ENCODE measurements at regions not wholly inside any gene's neighbourhood (a gene's known extent, or its start where the extent isn't known, plus 50 kb on each side); places are given as distances from the start of the nearest gene placed in this dataset.

DNA sequence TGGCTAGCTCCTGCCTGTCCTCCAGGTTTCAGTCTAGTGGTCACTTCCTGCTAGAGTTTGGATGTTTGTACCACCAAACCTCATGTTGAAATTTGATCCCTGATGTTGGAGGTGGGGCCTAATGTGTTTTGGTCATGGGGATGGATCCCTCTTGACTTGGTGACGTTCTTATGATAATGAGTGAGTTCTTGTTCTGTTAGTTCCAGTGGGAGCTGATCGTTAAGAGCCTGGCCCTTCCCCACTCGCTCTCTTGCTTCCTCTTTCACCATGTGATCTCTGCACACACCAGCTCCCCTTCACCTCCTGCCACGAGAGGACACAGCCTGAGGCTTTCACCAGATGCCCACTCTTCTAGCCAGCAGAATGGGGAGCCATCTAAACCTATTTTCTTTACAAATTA, 86.8 kb upstream of the SCEL start:
- no peak overlapping the region for H3K27ac ChIP-seq
- no peaks in the 10 kb centered on the region for H3K9me3 ChIP-seq (replicated peaks)
- no peak overlapping the region for H3K4me3 ChIP-seq
- H3K36me3 ChIP-seq, result no peaks in the 10 kb centered on the region
- DNase-seq (ENCODE audit: low read depth in 1 of 2, low spot score in 2 of 2), result no peak
- no peaks in the 10 kb centered on the region for H3K4me1 ChIP-seq (replicated peaks)
- H3K27me3 ChIP-seq (replicated peaks), result no peaks in the 10 kb centered on the region

DNA sequence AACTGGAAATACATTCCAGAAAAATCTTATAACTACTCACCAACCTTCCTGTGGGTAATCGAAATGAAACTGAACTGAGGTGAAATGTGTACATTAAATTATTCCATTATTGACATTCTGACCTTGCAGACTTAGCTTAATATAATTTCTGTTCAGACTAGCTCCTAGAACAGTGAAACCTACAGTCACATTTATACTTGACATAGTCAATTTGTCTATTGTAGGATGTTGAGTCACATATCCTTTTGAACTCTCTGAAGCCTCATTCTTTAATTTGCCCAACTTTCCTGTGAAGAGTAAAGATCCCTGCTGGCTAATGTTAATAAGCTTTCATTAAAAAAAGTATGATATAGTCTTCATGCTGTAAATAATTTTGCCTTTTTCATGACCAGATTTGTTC, 92.0 kb upstream of the SCEL start:
- Histone ChIP-seq H3K4me3 (no peak overlapping the region), H3K4me1 (replicated peaks) (no peaks in the 10 kb centered on the region), H3K27ac (no peak overlapping the region), H3K9me3 (replicated peaks) (no peaks in the 10 kb centered on the region), H3K36me3 (no peaks in the 10 kb centered on the region), H3K27me3 (replicated peaks) (no peaks in the 10 kb centered on the region)
- DNase-seq (ENCODE audit: low read depth in 1 of 2, low spot score in 2 of 2), result no peak

DNA sequence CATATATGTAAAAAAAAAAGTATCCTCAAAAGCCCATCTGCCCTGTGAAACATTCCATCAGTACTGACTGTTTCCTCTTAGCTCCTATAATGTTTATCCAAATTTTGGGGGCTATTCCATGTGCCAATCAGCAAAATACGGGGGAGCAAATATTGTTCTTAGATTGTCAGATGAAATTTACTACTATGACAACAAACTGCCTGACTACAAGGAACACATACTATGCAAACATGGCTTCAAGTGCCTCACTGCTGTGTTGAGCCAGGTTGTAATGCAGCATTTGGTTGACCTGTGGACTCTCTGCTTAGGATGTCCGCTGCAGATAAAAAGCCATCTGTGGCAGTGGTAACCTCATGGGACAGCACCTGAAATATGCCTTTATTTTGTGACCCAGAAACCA, 98.2 kb upstream of the SCEL start:
- Histone ChIP-seq H3K27ac (no peak overlapping the region), H3K9me3 (replicated peaks) (no peaks in the 10 kb centered on the region), H3K4me3 (no peak overlapping the region), H3K36me3 (no peaks in the 10 kb centered on the region), H3K27me3 (replicated peaks) (no peaks in the 10 kb centered on the region), H3K4me1 (replicated peaks) (no peaks in the 10 kb centered on the region)
- DNase-seq (ENCODE audit: low read depth in 1 of 2, low spot score in 2 of 2), result no peak

DNA sequence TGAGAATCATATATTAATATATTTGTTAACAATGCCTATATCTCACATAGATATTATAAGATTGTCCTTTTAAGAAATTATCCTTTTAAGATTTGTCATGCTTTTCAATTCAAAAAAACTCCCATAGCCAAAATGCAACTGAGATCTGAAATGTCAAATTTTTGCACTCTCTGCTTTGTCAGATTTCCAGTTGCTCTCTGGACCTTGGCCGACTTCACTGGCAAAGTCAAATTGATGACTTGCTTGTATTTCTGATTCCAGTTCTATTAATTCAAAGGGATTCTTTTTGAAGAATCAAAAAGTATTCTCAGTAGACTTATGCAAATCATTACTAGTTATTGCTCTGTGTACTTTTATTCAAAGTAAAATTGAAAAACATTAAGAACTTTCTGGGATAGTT, 101.2 kb upstream of the SCEL start:
- Histone ChIP-seq H3K36me3 (no peaks in the 10 kb centered on the region), H3K4me1 (replicated peaks) (no peaks in the 10 kb centered on the region), H3K9me3 (replicated peaks) (no peaks in the 10 kb centered on the region), H3K27me3 (replicated peaks) (no peaks in the 10 kb centered on the region), H3K27ac (no peak overlapping the region), H3K4me3 (no peak overlapping the region)
- DNase-seq (ENCODE audit: low read depth in 1 of 2, low spot score in 2 of 2), result no peak

DNA sequence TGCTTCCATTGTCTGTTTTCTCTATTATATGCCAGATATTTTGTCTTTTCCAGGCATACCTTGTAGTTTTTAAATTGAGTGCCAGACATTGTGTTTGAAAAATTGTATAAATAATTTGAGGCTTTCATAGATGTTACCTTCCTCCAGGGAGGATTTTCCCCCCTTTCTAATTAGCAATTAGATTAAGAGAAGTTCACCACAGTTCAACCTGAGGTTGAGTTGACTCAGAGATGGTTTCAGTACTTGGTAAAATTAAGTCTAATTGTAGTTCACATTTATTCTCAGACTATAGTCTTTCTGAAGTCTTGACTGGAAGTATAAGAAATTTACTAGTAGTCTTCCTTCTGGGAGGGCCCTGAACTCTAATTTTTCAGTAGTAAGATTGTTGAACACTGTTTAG, 104.1 kb upstream of the SCEL start:
- Histone ChIP-seq H3K4me3 (no peak overlapping the region), H3K27ac (no peak overlapping the region), H3K9me3 (replicated peaks) (no peaks in the 10 kb centered on the region), H3K4me1 (replicated peaks) (no peaks in the 10 kb centered on the region), H3K36me3 (no peaks in the 10 kb centered on the region), H3K27me3 (replicated peaks) (no peaks in the 10 kb centered on the region)
- DNase-seq (ENCODE audit: low read depth in 1 of 2, low spot score in 2 of 2), result no peak

DNA sequence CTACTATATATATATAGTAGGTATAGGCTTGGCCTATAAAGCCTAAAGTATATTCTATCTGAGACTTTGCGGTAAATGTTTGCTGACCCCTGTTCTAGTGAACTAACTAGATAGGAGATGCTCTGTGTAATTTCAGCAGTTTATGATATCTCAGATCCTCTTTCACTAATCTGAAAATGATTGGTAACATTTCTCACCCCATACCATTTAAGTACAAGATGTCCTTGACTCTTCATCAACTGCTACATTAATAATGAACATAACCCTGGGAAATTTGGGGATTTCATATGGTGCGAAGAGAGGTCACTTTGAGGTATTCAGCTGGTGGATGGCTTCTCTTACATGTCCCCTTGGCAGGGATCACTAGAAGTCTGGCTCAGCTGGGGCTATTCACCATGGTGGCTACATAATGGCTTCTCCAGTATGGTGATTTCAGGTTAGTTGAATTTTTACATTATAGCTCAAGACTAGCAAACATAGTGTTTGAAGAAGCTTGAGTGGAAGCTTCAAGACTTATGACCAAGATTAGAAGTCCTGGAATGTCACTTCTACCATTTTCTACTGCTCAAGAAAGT, 103.6 kb upstream of the MYCBP2 start:
- Histone ChIP-seq H3K36me3 (no peaks in the 10 kb centered on the region), H3K4me3 (no peak overlapping the region), H3K9me3 (replicated peaks) (no peaks in the 10 kb centered on the region), H3K4me1 (replicated peaks) (no peaks in the 10 kb centered on the region), H3K27me3 (replicated peaks) (no peaks in the 10 kb centered on the region), H3K27ac (no peak overlapping the region)
- DNase-seq (ENCODE audit: low read depth in 1 of 2, low spot score in 2 of 2), result no peak

DNA sequence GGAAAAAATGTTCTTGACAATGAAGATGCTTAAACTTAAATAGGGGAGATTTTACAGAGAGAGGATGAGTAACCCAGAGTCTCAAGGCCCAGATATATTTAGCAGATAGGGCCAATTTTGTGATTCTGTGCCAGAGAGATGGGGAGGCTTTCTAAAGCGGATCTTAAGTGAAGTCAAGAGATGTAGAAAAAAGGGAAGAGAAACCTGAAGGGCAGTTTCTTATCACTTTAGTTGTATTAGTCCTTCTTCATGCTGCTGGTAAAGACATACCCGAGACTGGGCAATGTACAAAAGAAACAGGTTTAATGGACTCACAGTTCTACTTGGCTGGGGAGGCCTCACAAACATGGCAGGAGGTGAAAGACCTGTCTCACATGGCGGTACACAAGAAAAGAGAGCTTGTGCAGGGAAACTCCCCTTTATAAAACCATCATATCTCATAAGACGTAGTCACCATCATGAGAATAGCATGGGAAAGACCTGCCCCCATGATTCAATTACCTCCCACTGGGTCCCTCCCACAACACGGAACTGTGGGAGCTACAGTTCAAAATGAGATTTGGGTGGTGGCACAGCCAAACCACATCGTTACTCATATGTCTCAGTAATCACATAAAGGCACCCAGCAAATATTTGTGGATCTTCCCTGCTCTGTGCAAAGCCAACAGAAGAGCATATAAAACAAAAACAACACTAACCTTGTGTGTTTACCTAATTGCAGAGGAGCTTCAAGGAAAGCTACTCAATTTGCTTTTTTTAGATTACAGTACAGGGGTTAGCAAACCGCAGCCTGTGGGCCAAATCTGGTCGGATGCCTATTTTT, 102.6 kb upstream of the MYCBP2 start:
- no peaks in the 10 kb centered on the region for H3K27me3 ChIP-seq (replicated peaks)

DNA sequence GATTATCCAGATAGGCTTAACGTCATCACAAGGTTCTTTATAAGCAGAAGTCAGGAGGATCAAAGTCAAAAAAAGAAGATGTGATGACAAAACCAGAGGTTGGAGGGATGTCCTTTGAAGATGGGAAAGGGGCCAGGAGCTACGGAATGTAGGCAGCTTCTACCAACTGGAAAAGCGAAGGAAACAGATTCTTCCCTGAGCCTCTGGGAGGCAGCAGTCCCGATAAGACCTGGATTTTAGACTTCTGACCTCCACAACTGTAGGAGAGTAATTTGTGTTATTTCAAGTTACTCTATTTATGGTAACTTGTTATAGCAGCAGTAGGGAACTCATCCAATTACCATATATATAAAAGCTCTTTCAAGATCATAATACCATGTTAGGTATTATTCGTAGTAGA, 98.8 kb upstream of the MYCBP2 start:
- H3K27me3 ChIP-seq (replicated peaks), result no peaks in the 10 kb centered on the region
- no peaks in the 10 kb centered on the region for H3K9me3 ChIP-seq (replicated peaks)
- no peaks in the 10 kb centered on the region for H3K4me1 ChIP-seq (replicated peaks)
- H3K27ac ChIP-seq, result no peak overlapping the region
- no peaks in the 10 kb centered on the region for H3K36me3 ChIP-seq
- DNase-seq (ENCODE audit: low read depth in 1 of 2, low spot score in 2 of 2), result no peak
- H3K4me3 ChIP-seq, result no peak overlapping the region

More for the DNA sequence above, 102.6 kb upstream of the MYCBP2 start:
- Histone ChIP-seq H3K4me3 (no peak overlapping the region), H3K27ac (no peak overlapping the region), H3K9me3 (replicated peaks) (no peaks in the 10 kb centered on the region), H3K36me3 (no peaks in the 10 kb centered on the region), H3K4me1 (replicated peaks) (no peaks in the 10 kb centered on the region)
- peak in 1 of 2 experiments; percentile 1 for DNase-seq (ENCODE audit: low read depth in 1 of 2, low spot score in 2 of 2)

DNA sequence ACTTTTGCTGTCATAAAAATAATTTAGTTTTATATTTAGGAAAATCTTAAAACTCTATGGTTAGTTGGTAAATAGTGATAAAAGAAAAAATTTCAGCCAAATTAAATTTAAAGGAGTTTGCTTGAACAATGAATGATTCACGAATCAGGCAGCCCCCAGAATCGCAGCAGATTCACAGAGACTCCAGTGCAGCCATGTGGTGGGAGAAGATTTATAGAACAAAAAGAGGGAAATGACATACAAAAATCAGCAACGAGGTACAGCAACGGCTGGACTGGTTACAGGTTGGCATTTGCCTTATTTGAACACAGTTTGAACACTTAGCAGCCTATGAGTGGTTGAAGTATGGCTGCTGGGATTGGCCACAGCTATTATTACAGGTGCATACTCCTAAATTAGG, 96.4 kb upstream of the MYCBP2 start:
- no peaks in the 10 kb centered on the region for H3K9me3 ChIP-seq (replicated peaks)
- no peaks in the 10 kb centered on the region for H3K4me1 ChIP-seq (replicated peaks)
- no peaks in the 10 kb centered on the region for H3K36me3 ChIP-seq
- no peaks in the 10 kb centered on the region for H3K27me3 ChIP-seq (replicated peaks)
- H3K27ac ChIP-seq, result no peak overlapping the region
- H3K4me3 ChIP-seq, result no peak overlapping the region
- no peak for DNase-seq (ENCODE audit: low read depth in 1 of 2, low spot score in 2 of 2)

DNA sequence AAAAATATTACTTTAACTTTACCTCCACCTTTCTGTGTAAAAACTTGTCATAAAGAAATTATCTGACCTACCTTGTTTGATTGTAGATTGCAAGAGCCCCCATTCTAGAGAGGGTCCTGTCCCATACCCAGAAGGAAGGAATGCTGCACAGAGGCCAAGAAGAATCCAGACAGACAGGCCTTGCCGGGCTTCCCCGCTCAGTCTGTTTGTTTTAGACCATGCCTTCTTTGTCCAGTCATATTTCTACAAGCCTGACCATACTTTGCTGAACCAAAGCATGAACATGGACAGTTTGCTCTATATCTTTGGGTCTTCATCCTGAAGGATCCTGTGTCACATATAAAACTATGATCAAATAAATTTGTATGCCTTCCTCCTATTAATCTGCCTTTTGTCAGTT, 95.8 kb upstream of the MYCBP2 start:
- no peak overlapping the region for H3K4me3 ChIP-seq
- H3K9me3 ChIP-seq (replicated peaks), result no peaks in the 10 kb centered on the region
- no peaks in the 10 kb centered on the region for H3K27me3 ChIP-seq (replicated peaks)
- no peaks in the 10 kb centered on the region for H3K36me3 ChIP-seq
- no peak overlapping the region for H3K27ac ChIP-seq
- no peaks in the 10 kb centered on the region for H3K4me1 ChIP-seq (replicated peaks)
- DNase-seq (ENCODE audit: low read depth in 1 of 2, low spot score in 2 of 2), result no peak

DNA sequence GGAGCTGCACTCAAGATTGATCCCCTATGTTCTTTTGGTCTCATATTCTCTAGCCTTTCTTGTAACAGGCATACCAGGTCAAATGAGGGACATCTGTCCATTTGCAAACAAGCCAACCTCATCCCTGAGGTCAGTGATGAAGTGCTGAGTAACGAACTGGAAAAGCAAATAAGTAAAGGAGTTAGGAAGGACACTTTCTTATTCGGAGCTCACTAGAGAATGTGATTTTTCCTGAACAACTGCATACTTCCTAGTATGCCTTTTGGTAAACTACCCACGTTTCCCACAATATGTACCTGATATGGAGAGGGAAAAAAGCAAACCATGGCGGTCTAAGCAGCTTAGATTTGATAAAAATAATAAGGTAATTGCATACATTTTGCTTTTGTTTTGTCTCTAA, 91.0 kb upstream of the MYCBP2 start:
- Histone ChIP-seq H3K36me3 (no peaks in the 10 kb centered on the region), H3K27me3 (replicated peaks) (no peaks in the 10 kb centered on the region), H3K27ac (no peak overlapping the region), H3K9me3 (replicated peaks) (no peaks in the 10 kb centered on the region), H3K4me3 (no peak overlapping the region), H3K4me1 (replicated peaks) (no peaks in the 10 kb centered on the region)
- DNase-seq (ENCODE audit: low read depth in 1 of 2, low spot score in 2 of 2), result no peak

DNA sequence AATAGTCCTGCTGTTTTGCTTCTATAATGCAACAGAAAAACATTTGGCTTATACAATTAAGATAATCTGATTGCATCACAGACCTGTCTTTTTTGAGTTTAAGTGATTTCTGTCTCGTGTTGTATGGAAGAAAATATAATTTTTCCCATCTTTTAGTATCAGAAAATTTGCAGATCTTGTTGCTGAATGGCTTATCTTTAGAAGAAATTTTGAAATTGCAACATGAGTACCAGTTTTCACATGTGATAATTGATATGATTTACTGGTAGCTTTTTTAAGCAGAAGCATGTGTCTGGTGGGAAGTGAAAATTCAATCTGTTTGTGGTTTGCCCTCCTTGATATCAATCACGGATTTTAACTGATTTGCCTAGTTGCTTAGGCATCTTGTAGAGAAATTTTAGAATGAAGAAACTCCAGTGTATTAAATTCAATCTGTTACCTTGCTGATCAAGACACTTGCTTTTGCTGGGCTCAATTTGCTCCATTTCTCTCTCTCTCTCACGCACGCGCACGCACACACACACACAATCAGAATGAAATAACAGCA, 89.8 kb upstream of the MYCBP2 start:
- no peaks in the 10 kb centered on the region for H3K9me3 ChIP-seq (replicated peaks)
- H3K36me3 ChIP-seq, result no peaks in the 10 kb centered on the region
- H3K27me3 ChIP-seq (replicated peaks), result no peaks in the 10 kb centered on the region
- H3K27ac ChIP-seq, result no peak overlapping the region
- DNase-seq (ENCODE audit: low read depth in 1 of 2, low spot score in 2 of 2), result no peak
- H3K4me3 ChIP-seq, result no peak overlapping the region
- no peaks in the 10 kb centered on the region for H3K4me1 ChIP-seq (replicated peaks)

DNA sequence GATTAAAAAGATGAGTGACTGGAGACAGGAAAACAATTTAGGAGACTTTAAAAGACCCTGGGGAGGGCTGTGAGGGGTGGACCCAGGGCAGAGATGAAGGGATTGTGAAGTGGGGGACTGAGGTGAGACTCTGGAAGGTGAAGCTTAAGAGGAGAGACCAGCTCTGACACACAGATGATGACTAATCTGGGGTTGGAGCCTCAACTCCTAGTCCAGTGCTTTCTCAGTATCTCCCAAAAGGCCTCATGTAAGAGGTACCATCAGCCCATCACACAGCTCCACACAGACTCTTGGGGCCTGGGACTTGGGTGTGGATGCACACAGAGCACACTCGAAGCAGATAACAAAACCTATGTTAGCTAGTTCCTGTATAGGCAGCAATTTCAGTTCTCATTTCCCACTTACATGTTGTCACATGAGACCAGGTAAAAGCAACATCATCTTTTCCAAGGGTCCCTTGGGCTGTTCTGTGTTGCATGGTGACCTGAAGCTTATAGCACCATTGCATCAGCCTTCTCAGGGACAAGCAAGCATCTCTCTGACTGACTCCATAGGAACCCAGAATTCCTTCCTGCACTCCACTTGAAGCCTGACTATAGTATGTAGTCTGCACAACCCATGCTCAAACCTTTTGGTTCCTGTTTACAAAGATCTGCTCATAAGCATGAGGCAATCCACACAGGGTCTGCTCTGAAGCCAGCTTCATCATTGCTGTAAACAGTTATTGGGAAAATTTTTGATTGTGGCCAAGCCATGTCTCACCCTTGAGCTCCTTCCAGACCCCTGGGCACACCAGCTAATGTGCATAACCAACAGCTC, 88.6 kb upstream of the MYCBP2 start:
- H3K4me3 ChIP-seq, result no peak overlapping the region
- no peak overlapping the region for H3K27ac ChIP-seq
- no peaks in the 10 kb centered on the region for H3K27me3 ChIP-seq (replicated peaks)
- no peaks in the 10 kb centered on the region for H3K9me3 ChIP-seq (replicated peaks)
- no peaks in the 10 kb centered on the region for H3K4me1 ChIP-seq (replicated peaks)
- no peaks in the 10 kb centered on the region for H3K36me3 ChIP-seq
- no peak for DNase-seq (ENCODE audit: low read depth in 1 of 2, low spot score in 2 of 2)

DNA sequence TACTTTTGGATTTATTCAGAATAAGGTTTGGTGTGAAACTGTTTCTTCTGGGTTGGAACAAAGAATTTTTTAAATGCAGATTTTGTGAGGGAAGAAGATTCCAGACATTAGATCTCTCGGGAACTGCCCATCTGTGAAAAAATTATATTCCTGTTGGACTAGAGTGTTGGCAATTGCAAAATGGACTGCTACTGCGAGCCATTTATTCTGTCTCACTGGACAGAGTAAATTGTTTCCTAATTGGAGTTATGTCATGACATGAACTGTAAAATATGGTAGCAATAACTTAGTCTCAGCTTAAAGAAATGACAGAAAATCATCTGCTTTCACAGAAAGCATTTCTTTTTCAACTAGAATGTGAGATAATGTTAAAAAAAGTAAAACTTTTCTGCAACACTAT, 86.0 kb upstream of the MYCBP2 start:
- no peaks in the 10 kb centered on the region for H3K4me1 ChIP-seq (replicated peaks)
- H3K9me3 ChIP-seq (replicated peaks), result no peaks in the 10 kb centered on the region
- no peak overlapping the region for H3K27ac ChIP-seq
- DNase-seq (ENCODE audit: low read depth in 1 of 2, low spot score in 2 of 2), result no peak
- H3K27me3 ChIP-seq (replicated peaks), result no peaks in the 10 kb centered on the region
- no peak overlapping the region for H3K4me3 ChIP-seq
- H3K36me3 ChIP-seq, result no peaks in the 10 kb centered on the region
